Rectal smooth muscle tissue (tissue), 1 donor: ENCODE measurements at regions not wholly inside any gene's neighbourhood (a gene's known extent, or its start where the extent isn't known, plus 50 kb on each side); places are given as distances from the start of the nearest gene placed in this dataset.

ENCODE experiments used
- H3K27ac ChIP-seq: one replicate; pipeline ENCODE4 v1.7.0; 2013; ENCODE audit warnings: low read depth, low read length, inconsistent platforms
- H3K27me3 ChIP-seq: one replicate; pipeline ENCODE4 v1.7.0; 2013; ENCODE audit warnings: low read length; ENCODE audit not compliant: control insufficient read depth, insufficient read depth
- H3K36me3 ChIP-seq: one replicate; pipeline ENCODE4 v1.7.0; 2013; ENCODE audit warnings: low read length; ENCODE audit not compliant: control insufficient read depth, insufficient read depth
- H3K4me1 ChIP-seq: one replicate; pipeline ENCODE4 v1.7.0; 2013; ENCODE audit warnings: low read length; ENCODE audit not compliant: control insufficient read depth, insufficient read depth
- H3K4me3 ChIP-seq: one replicate; pipeline ENCODE4 v1.7.0; 2013; ENCODE audit warnings: low read length
- H3K9ac ChIP-seq: one replicate; pipeline ENCODE4 v1.7.0; 2013; ENCODE audit warnings: low read length

DNA sequence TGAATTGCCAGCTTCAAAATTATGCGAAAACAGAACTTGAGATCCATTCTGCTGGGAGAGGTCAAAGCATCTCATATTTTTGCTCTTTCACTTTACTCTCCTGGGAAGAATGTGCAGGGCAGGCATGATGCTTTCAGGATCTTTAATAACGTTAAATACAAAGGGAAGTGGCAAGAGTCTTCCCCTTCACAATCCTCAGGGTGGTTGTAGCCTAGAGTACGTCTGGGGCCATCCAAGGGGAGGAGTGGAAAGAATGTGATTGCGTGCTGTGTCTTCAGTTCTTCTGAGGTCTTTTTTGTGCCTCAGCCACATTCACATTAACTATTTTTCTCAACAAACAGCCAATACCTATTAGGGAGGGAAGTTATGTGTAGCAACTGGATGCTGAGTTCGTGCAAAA lies 207.3 kb downstream of the HGF start:
- H3K27me3 ChIP-seq = no peaks in the 10 kb centered on the region
- no peaks in the 10 kb centered on the region for H3K4me1 ChIP-seq
- H3K4me3 ChIP-seq = no peak overlapping the region
- no peak overlapping the region for H3K27ac ChIP-seq
- no peak overlapping the region for H3K9ac ChIP-seq
- no peaks in the 10 kb centered on the region for H3K36me3 ChIP-seq

DNA sequence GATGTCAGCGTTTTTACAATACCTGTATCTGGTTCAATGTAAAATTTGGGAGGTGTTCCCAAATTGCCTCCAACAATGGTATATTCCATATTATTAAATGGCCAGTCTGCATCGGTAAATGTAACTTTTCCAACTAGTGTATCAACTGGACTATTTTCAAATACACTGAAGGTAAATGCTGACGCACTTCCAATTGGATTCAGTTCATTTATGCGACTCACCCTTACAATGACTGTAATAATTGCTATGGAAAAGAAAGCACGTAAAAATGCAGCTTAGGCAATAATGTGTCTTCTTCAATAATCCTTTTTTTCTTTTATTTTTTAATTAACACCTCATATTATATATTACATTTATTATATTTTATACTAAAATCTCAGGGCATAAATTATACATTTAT lies 209.1 kb downstream of the HGF start:
- Histone ChIP-seq H3K36me3 (no peaks in the 10 kb centered on the region), H3K4me1 (no peaks in the 10 kb centered on the region), H3K4me3 (no peak overlapping the region), H3K27me3 (no peaks in the 10 kb centered on the region), H3K9ac (no peak overlapping the region), H3K27ac (no peak overlapping the region)

DNA sequence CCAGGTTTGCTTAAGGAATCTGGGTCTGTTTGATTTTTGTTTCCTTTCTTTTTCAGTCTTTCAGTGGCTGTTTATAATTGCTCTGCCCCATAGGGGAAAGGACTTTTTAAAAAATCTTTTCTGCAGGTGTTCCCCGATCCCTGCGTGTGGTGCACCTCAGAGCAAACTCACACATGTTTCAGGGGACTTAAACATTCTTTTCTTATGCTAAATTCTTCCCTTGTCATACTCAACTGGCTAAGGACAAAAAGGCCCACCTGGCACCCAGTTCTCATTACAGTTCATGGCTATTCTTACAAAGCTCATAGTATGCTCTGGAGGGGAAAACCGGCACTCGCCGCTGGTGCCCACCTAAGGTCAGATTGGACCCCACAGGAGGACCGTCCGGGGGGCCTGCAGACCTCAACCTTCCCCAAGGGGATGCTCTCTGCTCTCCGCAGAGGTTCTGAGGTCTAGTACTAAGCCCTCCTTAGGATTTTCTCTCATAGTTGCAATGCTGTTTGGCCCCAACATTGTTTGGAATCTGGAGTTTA lies 220.3 kb downstream of the HGF start:
- Histone ChIP-seq H3K9ac (no peak overlapping the region), H3K4me1 (no peaks in the 10 kb centered on the region), H3K4me3 (no peak overlapping the region), H3K27ac (no peak overlapping the region), H3K27me3 (no peaks in the 10 kb centered on the region), H3K36me3 (no peaks in the 10 kb centered on the region)

DNA sequence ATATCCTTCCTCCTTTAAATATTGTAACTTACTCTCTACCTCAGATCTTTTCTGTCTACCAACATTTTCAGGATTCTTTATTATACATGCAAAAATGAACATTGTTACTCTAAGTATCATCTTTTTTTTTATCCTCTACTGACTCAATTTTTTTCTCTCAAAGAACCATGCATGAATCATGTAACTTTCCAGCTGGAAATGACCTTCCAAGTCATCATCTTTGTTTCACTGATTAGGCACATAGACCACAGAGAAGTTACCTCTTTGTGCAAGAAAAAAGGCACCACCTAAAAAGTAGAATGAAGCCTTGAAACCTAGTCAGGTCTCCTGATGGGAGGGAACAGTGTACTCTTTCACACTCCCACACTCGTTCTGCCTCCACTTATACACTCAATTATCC lies 234.9 kb downstream of the HGF start:
- H3K4me1 ChIP-seq = no peaks in the 10 kb centered on the region
- no peaks in the 10 kb centered on the region for H3K27me3 ChIP-seq
- no peak overlapping the region for H3K4me3 ChIP-seq
- H3K27ac ChIP-seq = no peak overlapping the region
- H3K9ac ChIP-seq = no peak overlapping the region
- H3K36me3 ChIP-seq = no peaks in the 10 kb centered on the region

DNA sequence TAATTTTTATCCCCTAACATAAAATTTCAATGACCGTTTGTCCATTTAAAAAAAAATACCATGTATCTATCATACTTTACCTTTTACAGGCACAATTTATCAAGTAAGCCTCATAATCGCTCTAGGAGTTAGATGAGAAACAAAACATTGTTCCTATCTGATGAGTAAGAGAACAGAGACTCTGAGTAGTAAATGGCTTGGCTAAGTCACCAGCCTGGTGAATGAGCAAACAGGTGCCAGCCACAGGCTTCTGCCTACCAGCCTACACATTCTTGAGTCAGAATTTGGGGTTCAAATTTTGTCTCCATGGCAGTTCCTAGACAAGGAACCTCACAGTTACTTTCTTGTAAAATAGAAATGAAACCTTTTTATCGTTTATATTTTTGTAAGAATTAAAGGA lies 235.4 kb downstream of the HGF start:
- no peaks in the 10 kb centered on the region for H3K27me3 ChIP-seq
- H3K36me3 ChIP-seq = no peaks in the 10 kb centered on the region
- H3K4me3 ChIP-seq = no peak overlapping the region
- H3K4me1 ChIP-seq = no peaks in the 10 kb centered on the region
- H3K27ac ChIP-seq = no peak overlapping the region
- no peak overlapping the region for H3K9ac ChIP-seq

DNA sequence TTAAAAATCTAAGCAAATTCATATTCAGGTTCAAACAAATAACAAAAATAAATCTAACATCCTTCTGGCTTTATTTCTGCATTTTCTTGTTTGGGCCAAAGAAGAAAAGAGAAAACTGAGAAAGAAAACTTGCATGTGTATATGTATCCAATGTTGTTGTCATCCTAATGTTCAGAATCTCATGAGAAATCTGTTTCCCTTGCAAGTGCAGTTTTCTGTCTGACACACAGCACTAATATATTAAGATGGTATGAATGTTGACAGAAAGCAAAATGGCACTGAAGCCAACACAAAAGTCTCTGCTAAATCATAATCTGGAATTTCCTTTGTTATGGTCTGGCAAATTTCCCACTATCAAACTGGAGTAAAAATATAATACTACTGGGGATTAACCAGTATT lies 235.9 kb downstream of the HGF start:
- Histone ChIP-seq H3K4me1 (no peaks in the 10 kb centered on the region), H3K27ac (no peak overlapping the region), H3K36me3 (no peaks in the 10 kb centered on the region), H3K4me3 (no peak overlapping the region), H3K9ac (no peak overlapping the region), H3K27me3 (no peaks in the 10 kb centered on the region)

DNA sequence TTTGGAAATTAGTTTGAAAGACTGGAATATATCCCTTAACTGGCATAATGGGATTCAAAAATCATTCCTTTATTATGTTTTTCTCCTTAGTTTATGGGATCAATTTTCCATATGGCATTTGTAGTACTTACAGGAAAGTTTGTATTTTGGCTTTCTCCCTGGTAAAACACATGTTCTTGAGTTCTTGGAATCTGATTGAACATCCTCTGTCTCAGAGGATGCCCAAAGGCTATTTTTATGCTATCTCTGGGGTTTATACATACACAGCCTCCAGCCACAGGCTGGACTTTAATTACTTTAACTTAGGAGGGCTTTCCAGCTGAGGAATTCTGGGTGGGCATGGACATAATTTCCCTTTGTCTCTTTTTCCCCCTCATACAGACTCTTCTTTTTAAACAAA lies 236.4 kb downstream of the HGF start:
- no peak overlapping the region for H3K4me3 ChIP-seq
- H3K36me3 ChIP-seq = no peaks in the 10 kb centered on the region
- no peaks in the 10 kb centered on the region for H3K27me3 ChIP-seq
- no peaks in the 10 kb centered on the region for H3K4me1 ChIP-seq
- no peak overlapping the region for H3K27ac ChIP-seq
- H3K9ac ChIP-seq = no peak overlapping the region

DNA sequence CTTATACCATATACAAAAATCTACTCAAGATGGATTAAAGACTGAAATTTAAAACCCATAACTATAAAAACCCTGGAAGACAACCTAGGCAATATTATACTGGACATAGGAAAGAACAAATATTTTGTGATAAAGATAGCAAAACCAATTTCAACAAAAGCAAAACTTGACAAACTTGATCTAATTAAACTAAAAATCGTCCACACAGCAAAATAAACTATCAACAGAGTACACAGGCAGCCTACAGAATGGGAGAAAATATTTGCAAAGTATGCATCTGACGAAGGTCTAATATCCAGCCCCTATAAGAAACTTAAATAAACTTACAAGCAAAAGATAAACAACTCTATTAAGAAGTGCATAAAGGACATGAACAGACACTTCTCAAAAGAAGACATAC lies 240.1 kb downstream of the HGF start:
- Histone ChIP-seq H3K4me3 (no peak overlapping the region), H3K36me3 (no peaks in the 10 kb centered on the region), H3K9ac (no peak overlapping the region), H3K27me3 (no peaks in the 10 kb centered on the region), H3K27ac (no peak overlapping the region), H3K4me1 (no peaks in the 10 kb centered on the region)

DNA sequence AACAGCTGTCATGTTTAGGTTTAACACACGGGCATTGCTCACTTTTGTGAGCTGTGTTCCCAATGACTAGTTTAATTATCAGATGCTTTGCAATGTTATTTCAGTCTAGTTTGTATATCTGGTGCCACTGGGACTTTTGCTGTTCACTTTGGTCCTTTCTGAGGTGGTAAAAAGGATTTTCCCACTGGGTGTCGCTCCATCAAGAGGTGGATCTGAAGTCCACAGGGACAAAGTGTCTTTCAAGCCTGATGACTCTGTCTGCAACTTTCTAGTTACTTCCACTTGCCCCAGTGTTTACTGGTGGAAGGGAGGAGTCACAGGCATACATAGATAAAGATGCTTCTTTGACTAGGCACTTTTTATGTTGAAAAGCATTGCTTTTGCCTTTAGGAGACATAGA lies 242.2 kb downstream of the HGF start:
- H3K9ac ChIP-seq = no peak overlapping the region
- no peak overlapping the region for H3K4me3 ChIP-seq
- H3K27me3 ChIP-seq = no peaks in the 10 kb centered on the region
- H3K36me3 ChIP-seq = no peaks in the 10 kb centered on the region
- no peak overlapping the region for H3K27ac ChIP-seq
- H3K4me1 ChIP-seq = no peaks in the 10 kb centered on the region

DNA sequence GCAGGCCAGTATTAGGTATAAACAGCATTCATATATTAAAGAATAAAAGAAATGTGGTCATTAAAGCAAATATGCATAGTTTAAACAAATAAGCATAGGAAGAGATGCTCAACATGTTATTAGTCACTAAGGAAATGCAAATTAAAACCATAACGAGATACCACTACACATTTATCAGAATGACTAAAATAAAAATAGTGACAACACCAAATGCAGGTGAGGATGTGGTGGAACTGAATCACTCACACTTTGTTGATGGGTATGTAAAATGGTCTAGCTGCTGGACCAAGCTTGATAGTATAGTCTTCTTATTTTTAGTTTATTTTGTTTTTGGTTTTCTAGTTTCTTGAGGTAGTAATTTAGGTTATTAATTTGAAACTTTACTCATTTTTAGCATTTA lies 242.9 kb downstream of the HGF start:
- no peak overlapping the region for H3K4me3 ChIP-seq
- no peaks in the 10 kb centered on the region for H3K4me1 ChIP-seq
- H3K27me3 ChIP-seq = no peaks in the 10 kb centered on the region
- H3K36me3 ChIP-seq = no peaks in the 10 kb centered on the region
- H3K9ac ChIP-seq = no peak overlapping the region
- no peak overlapping the region for H3K27ac ChIP-seq

DNA sequence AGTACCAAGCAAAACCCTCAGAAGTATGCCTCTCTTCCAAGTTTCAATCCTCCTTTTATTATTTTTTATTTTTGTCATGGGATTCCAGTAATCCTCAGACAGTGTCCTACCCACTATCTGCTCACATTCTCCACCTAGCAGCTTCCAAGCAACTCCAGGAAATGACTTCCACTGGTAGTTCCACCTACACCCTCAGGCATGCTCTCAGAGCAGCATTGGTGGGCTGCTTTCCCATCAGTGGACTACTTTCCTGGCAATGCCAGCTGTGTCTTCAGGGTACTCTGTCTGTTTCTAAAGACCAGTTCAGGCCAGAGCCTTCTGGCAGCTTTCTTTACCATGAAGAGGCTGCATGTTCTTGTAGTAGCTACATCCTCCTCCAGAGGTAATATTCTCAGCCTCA lies 244.0 kb downstream of the HGF start:
- Histone ChIP-seq H3K27me3 (no peaks in the 10 kb centered on the region), H3K36me3 (no peaks in the 10 kb centered on the region), H3K27ac (no peak overlapping the region), H3K4me3 (no peak overlapping the region), H3K4me1 (no peaks in the 10 kb centered on the region), H3K9ac (no peak overlapping the region)

DNA sequence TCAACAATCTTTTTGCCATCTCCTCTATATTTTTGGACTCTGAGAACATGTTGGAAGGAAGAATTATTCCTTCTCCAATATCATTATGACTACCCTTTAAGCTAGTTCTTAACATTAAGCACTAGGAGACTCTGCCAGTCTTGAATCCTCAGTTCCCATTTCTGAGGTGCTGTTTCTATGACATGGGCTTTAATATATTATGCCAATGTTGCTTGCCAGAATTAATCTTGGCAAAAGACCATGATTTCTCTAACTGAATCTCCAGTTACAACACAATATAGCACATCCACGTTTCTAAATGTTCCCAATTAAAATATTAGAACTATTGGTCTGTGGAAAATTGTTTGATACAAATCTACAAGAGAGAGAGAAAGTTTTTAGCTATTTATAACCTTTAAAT lies 250.0 kb downstream of the HGF start:
- H3K27me3 ChIP-seq = no peaks in the 10 kb centered on the region
- H3K36me3 ChIP-seq = no peaks in the 10 kb centered on the region
- H3K4me1 ChIP-seq = peaks cover 2% of the 10 kb centered on the region
- H3K27ac ChIP-seq = no peak overlapping the region
- no peak overlapping the region for H3K9ac ChIP-seq
- no peak overlapping the region for H3K4me3 ChIP-seq

DNA sequence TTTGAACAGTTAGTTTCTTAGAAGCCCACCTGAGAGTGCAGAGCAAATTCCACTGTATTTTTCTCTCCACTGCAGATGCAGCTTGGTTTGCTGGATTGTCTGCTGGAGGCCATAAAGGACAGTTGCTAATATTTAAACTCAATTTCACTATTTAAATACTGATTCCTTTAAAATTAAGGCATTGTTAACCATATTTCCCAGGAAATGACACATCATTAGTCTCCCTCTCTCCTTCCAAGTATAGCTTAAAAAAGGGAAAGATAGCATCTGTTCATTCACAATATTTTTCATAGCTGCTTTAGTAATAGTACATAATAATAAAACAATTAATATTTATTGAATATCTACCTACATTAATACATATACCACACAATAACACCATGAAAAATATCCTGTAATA lies 252.9 kb downstream of the HGF start:
- Histone ChIP-seq H3K9ac (no peak overlapping the region), H3K36me3 (no peaks in the 10 kb centered on the region), H3K4me1 (peaks cover 2% of the 10 kb centered on the region), H3K27ac (no peak overlapping the region), H3K27me3 (no peaks in the 10 kb centered on the region), H3K4me3 (no peak overlapping the region)
